ENCODE measurements at regions not wholly inside any gene's neighbourhood (a gene's known extent, or its start where the extent isn't known, plus 50 kb on each side); places are given as distances from the start of the nearest gene placed in this dataset.

GRCh38 chr1:29967261-29967660, 730.9 kb downstream of the PTPRU start:
- no peak overlapping the region for H3K4me3 ChIP-seq
- intact Hi-C loops (cut with DNase I): no loop called here
- no peaks in the 10 kb centered on the region for H3K4me1 ChIP-seq
- no peak overlapping the region for H3K27ac ChIP-seq
- no peaks in the 10 kb centered on the region for H3K36me3 ChIP-seq
- DNase-seq (ENCODE audit: low spot score in 2 of 2): peak in 1 of 2 donors; percentile 33
- H3K27me3 ChIP-seq: no peaks in the 10 kb centered on the region
- TF ChIP-seq CTCF (IDR thresholded peaks at IDR 0.05): no peak
- H3K9me3 ChIP-seq: no peaks in the 10 kb centered on the region

- no peaks in the 10 kb centered on the region for H3K27me3 ChIP-seq
- DNase-seq (ENCODE audit: low spot score in 2 of 2): peak in 1 of 2 donors; percentile 34
- TF ChIP-seq CTCF (IDR thresholded peaks at IDR 0.05): no peak
- no peaks in the 10 kb centered on the region for H3K36me3 ChIP-seq
- no peak overlapping the region for H3K4me3 ChIP-seq
- intact Hi-C loops (cut with DNase I): no loop called here
- H3K27ac ChIP-seq: no peak overlapping the region
- H3K4me1 ChIP-seq: no peaks in the 10 kb centered on the region
- no peaks in the 10 kb centered on the region for H3K9me3 ChIP-seq
These were observed 730.3 kb downstream of the PTPRU start for GRCh38 chr1:29966526-29967045.

GRCh38 chr1:29964718-29965533, 728.6 kb downstream of the PTPRU start:
- no peaks in the 10 kb centered on the region for H3K27me3 ChIP-seq
- TF ChIP-seq CTCF (IDR thresholded peaks at IDR 0.05): no peak
- H3K27ac ChIP-seq: no peak overlapping the region
- H3K4me1 ChIP-seq: no peaks in the 10 kb centered on the region
- intact Hi-C loops (cut with DNase I): no loop called here
- no peaks in the 10 kb centered on the region for H3K36me3 ChIP-seq
- no peaks in the 10 kb centered on the region for H3K9me3 ChIP-seq
- H3K4me3 ChIP-seq: no peak overlapping the region
- peak in 1 of 2 donors; percentile 43 for DNase-seq (ENCODE audit: low spot score in 2 of 2)

GRCh38 chr1:29963946-29964345, 727.6 kb downstream of the PTPRU start:
- no peaks in the 10 kb centered on the region for H3K4me1 ChIP-seq
- no peaks in the 10 kb centered on the region for H3K9me3 ChIP-seq
- TF ChIP-seq CTCF (IDR thresholded peaks at IDR 0.05): no peak
- intact Hi-C loops (cut with DNase I): no loop called here
- no peaks in the 10 kb centered on the region for H3K36me3 ChIP-seq
- H3K4me3 ChIP-seq: no peak overlapping the region
- no peak for DNase-seq (ENCODE audit: low spot score in 2 of 2)
- H3K27me3 ChIP-seq: no peaks in the 10 kb centered on the region
- no peak overlapping the region for H3K27ac ChIP-seq

- Histone ChIP-seq H3K27me3 (no peaks in the 10 kb centered on the region), H3K4me1 (no peaks in the 10 kb centered on the region), H3K9me3 (no peaks in the 10 kb centered on the region), H3K36me3 (no peaks in the 10 kb centered on the region), H3K4me3 (no peak overlapping the region), H3K27ac (no peak overlapping the region)
- peak in 1 of 2 donors; percentile 11 for DNase-seq (ENCODE audit: low spot score in 2 of 2)
- no peak for TF ChIP-seq CTCF (IDR thresholded peaks at IDR 0.05)
- intact Hi-C loops (cut with DNase I): no loop called here
These were observed 726.5 kb downstream of the PTPRU start for GRCh38 chr1:29962831-29963247.
